ENCODE measurements at regions not wholly inside any gene's neighbourhood (a gene's known extent, or its start where the extent isn't known, plus 50 kb on each side); places are given as distances from the start of the nearest gene placed in this dataset.

- no peaks in the 10 kb centered on the region for H3K36me3 ChIP-seq
- DNase-seq (ENCODE audit: low spot score in 2 of 2), result no peak
- H3K4me1 ChIP-seq, result no peaks in the 10 kb centered on the region
- no peak overlapping the region for H3K27ac ChIP-seq
- H3K4me3 ChIP-seq, result no peak overlapping the region
- TF ChIP-seq, protein P1, sequence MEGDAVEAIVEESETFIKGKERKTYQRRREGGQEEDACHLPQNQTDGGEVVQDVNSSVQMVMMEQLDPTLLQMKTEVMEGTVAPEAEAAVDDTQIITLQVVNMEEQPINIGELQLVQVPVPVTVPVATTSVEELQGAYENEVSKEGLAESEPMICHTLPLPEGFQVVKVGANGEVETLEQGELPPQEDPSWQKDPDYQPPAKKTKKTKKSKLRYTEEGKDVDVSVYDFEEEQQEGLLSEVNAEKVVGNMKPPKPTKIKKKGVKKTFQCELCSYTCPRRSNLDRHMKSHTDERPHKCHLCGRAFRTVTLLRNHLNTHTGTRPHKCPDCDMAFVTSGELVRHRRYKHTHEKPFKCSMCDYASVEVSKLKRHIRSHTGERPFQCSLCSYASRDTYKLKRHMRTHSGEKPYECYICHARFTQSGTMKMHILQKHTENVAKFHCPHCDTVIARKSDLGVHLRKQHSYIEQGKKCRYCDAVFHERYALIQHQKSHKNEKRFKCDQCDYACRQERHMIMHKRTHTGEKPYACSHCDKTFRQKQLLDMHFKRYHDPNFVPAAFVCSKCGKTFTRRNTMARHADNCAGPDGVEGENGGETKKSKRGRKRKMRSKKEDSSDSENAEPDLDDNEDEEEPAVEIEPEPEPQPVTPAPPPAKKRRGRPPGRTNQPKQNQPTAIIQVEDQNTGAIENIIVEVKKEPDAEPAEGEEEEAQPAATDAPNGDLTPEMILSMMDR (IDR thresholded peaks at IDR 0.05), result no peak
- TF ChIP-seq EP300 (IDR thresholded peaks at IDR 0.05), result no peak
- H3K9me3 ChIP-seq, result no peaks in the 10 kb centered on the region
- 72 to 80% methylated on average over 2 of the region's 2 CpGs for WGBS, 2 donors
- no peaks in the 10 kb centered on the region for H3K27me3 ChIP-seq
Observed at GRCh38 chr10:6888434-6888833, 308.4 kb upstream of the PRKCQ start.

DNA sequence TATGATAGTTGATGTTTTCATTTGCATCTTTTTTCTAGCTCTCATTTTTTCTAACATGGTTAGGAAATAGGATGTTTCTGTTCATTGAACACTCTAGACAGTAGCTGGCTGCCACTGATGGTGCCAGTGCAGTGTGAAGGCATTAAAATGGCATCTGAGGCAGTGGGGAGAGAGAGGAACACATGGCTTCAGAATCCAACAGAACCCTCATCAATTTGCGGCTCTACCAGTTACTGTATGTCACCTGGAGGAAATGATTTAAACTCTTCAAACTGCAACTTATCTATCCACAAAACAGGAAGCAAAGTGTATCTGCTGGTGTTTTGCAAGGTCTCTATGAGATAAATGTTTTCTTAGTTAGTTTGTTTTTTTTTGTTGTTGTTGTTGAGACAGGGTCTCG lies 305.2 kb upstream of the PRKCQ start:
- 81 to 96% methylated on average over 2 of the region's 2 CpGs for WGBS, 2 donors
- Histone ChIP-seq H3K9me3 (no peaks in the 10 kb centered on the region), H3K4me3 (no peak overlapping the region), H3K4me1 (no peaks in the 10 kb centered on the region), H3K27me3 (no peaks in the 10 kb centered on the region), H3K36me3 (no peaks in the 10 kb centered on the region), H3K27ac (no peak overlapping the region)
- no peak for DNase-seq (ENCODE audit: low spot score in 2 of 2)
- TF ChIP-seq, protein P1 (IDR thresholded peaks at IDR 0.05), result no peak
- TF ChIP-seq POLR2A (IDR thresholded peaks at IDR 0.05) (no peak), EP300 (IDR thresholded peaks at IDR 0.05) (no peak)

- TF ChIP-seq POLR2A (IDR thresholded peaks at IDR 0.05) (no peak), EP300 (IDR thresholded peaks at IDR 0.05) (no peak)
- TF ChIP-seq, protein P1 (IDR thresholded peaks at IDR 0.05), result no peak
- Histone ChIP-seq H3K4me3 (no peak overlapping the region), H3K9me3 (no peaks in the 10 kb centered on the region), H3K27ac (no peak overlapping the region), H3K4me1 (no peaks in the 10 kb centered on the region), H3K36me3 (no peaks in the 10 kb centered on the region), H3K27me3 (no peaks in the 10 kb centered on the region)
- WGBS, 2 donors, result 58 to 90% methylated on average over 1 of the region's 1 CpG
- no peak for DNase-seq (ENCODE audit: low spot score in 2 of 2)
Observed at GRCh38 chr10:6881987-6882386, 301.9 kb upstream of the PRKCQ start.

- peaks cover 0 to 3% of the 10 kb centered on the region in 2 donors for H3K27me3 ChIP-seq
- H3K4me3 ChIP-seq, result no peak overlapping the region
- no peak for DNase-seq (ENCODE audit: low spot score in 2 of 2)
- H3K27ac ChIP-seq, result no peak overlapping the region
- TF ChIP-seq, protein P1 (IDR thresholded peaks at IDR 0.05), result no peak
- TF ChIP-seq EP300 (IDR thresholded peaks at IDR 0.05) (no peak), POLR2A (IDR thresholded peaks at IDR 0.05) (no peak)
- H3K9me3 ChIP-seq, result no peaks in the 10 kb centered on the region
- 43 to 47% methylated on average over 11 of the region's 11 CpGs for WGBS, 2 donors
- no peaks in the 10 kb centered on the region for H3K36me3 ChIP-seq
- no peaks in the 10 kb centered on the region for H3K4me1 ChIP-seq
Observed at GRCh38 chr10:6877722-6878392, 297.8 kb upstream of the PRKCQ start.

DNA sequence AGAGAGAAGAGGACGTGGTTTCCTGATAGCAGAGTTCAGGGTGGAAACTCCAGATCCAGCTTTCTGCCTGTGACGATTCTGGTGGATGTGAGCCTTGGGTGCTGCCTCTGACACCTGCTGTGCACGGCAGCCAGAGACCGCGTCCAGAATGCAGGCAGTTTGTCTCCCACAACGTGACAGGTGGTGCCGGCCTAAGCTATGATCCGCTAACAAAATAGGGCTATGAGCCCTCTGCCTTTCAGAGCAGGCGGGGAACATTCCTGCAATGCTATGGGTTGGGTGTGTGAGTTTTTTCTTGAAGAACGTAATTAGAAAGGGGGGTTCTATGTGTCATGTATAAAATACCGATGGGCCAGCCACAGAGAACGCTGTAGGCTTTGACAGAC lies 297.3 kb upstream of the PRKCQ start:
- H3K9me3 ChIP-seq, result no peaks in the 10 kb centered on the region
- WGBS, 2 donors, result 86 to 88% methylated on average over 12 of the region's 12 CpGs
- no peak overlapping the region for H3K27ac ChIP-seq
- DNase-seq (ENCODE audit: low spot score in 2 of 2), result no peak
- peaks cover 0 to 3% of the 10 kb centered on the region in 2 donors for H3K27me3 ChIP-seq
- TF ChIP-seq POLR2A (IDR thresholded peaks at IDR 0.05) (no peak), EP300 (IDR thresholded peaks at IDR 0.05) (no peak)
- TF ChIP-seq, protein P1 (IDR thresholded peaks at IDR 0.05), result no peak
- no peaks in the 10 kb centered on the region for H3K36me3 ChIP-seq
- H3K4me1 ChIP-seq, result no peaks in the 10 kb centered on the region
- H3K4me3 ChIP-seq, result no peak overlapping the region
